H1 (cell line): ENCODE measurements at regions not wholly inside any gene's neighbourhood (a gene's known extent, or its start where the extent isn't known, plus 50 kb on each side); places are given as distances from the start of the nearest gene placed in this dataset.

Experiments used
- CTCF ChIA-PET: fragments of 300-600 bp; sonication (Branson Sonifier 250); formaldehyde crosslinking; loops from one replicate; lab custom pipeline; 2021; ENCODE audit not compliant: partially characterized antibody; lab: Charles Lee
- POLR2A ChIA-PET: fragments of 300-600 bp; sonication (Branson Sonifier 250); formaldehyde crosslinking; loops from one replicate; lab custom pipeline; 2021; ENCODE audit warnings: inconsistent platforms; ENCODE audit not compliant: partially characterized antibody; lab: Charles Lee
- DNase-seq, 2 experiments: peaks; one replicate each; pipeline versions ENCODE4 v3.0.0 to v3.0.0-alpha.2; 2010 to 2022; ENCODE audit warnings: low spot score in 2 of 2, low read depth in 1 of 2, mixed read lengths in 1 of 2
- FAIRE-seq: peaks from 2 replicates; lab custom pipeline; 2011; peaks lifted over from hg19 to GRCh38; lab: Jason Lieb, UNC
- H2AFZ ChIP-seq: 2 replicates; pipeline ENCODE4 v1.8.1; 2012; ENCODE audit warnings: low read length, inconsistent platforms
- H2AK5ac ChIP-seq: 2 replicates; pipeline ENCODE4 v1.6.1; 2013; ENCODE audit warnings: low read depth, low read length
- H2BK120ac ChIP-seq: replicated peaks from 2 replicates; pipeline ENCODE3; 2013; ENCODE audit warnings: low read depth, low read length, inconsistent platforms
- H2BK12ac ChIP-seq: 2 replicates; pipeline ENCODE4 v1.6.1; 2013; ENCODE audit warnings: low read depth, low read length
- H2BK15ac ChIP-seq: 2 replicates; pipeline ENCODE4 v1.6.1; 2013; ENCODE audit warnings: low read length
- H2BK20ac ChIP-seq: 2 replicates; pipeline ENCODE4 v1.6.1; 2013; ENCODE audit warnings: low read length
- H2BK5ac ChIP-seq: 2 replicates; pipeline ENCODE4 v1.6.1; 2013; ENCODE audit warnings: low read depth, low read length
- H3K14ac ChIP-seq: 2 replicates; pipeline ENCODE4 v1.6.1; 2013; ENCODE audit warnings: inconsistent platforms; ENCODE audit not compliant: insufficient read length
- H3K18ac ChIP-seq: 2 replicates; pipeline ENCODE4 v1.6.1; 2013; ENCODE audit warnings: low read length; ENCODE audit errors: extremely low read depth
- H3K23ac ChIP-seq: 2 replicates; pipeline ENCODE4 v1.6.1; 2013; ENCODE audit warnings: inconsistent platforms; ENCODE audit not compliant: insufficient read length
- H3K23me2 ChIP-seq: 2 replicates; pipeline ENCODE4 v1.6.1; 2013; ENCODE audit warnings: low read depth, low read length
- H3K27ac ChIP-seq: 2 replicates; pipeline ENCODE4 v1.6.1; 2011; ENCODE audit warnings: low read depth, low read length, inconsistent platforms
- H3K27me3 ChIP-seq, 4 experiments: replicated peaks in 1 of 4; 1 replicate in 1 of 4; 2 replicates in 3 of 4; pipeline versions ENCODE4 v1.6.1 to v1.8.1; 2011 to 2013; ENCODE audit warnings: low read length in 3 of 4, mild to moderate bottlenecking in 3 of 4, inconsistent platforms in 2 of 4, mixed read lengths in 2 of 4, moderate library complexity in 1 of 4; ENCODE audit not compliant: control insufficient read depth in 3 of 4, insufficient read depth in 3 of 4; ENCODE audit errors: extremely low read depth in 1 of 4
- H3K36me3 ChIP-seq, 4 experiments: 2 replicates each; pipeline versions ENCODE4 v1.6.1 to v1.8.1; 2011 to 2013; ENCODE audit warnings: mild to moderate bottlenecking in 4 of 4, low read length in 3 of 4, moderate library complexity in 2 of 4, control low read depth in 1 of 4, inconsistent platforms in 1 of 4; ENCODE audit not compliant: insufficient read depth in 4 of 4, control insufficient read depth in 2 of 4
- H3K4ac ChIP-seq: replicated peaks from 2 replicates; pipeline ENCODE3; 2013; ENCODE audit warnings: low read length, low read depth, mixed read lengths, inconsistent platforms; ENCODE audit not compliant: insufficient read length
- H3K4me1 ChIP-seq, 4 experiments: replicated peaks in 1 of 4; 1 replicate in 1 of 4; 2 replicates in 3 of 4; pipeline versions ENCODE4 v1.6.1 to v1.8.1; 2011 to 2013; ENCODE audit warnings: low read length in 3 of 4, inconsistent platforms in 2 of 4, mixed read lengths in 1 of 4; ENCODE audit not compliant: insufficient read depth in 4 of 4, control insufficient read depth in 3 of 4
- H3K4me2 ChIP-seq, 2 experiments: 2 replicates each; pipeline versions ENCODE4 v1.6.1 to v1.8.1; 2011 to 2013; ENCODE audit warnings: low read depth in 2 of 2, low read length in 2 of 2, control low read depth in 1 of 2, inconsistent platforms in 1 of 2, mild to moderate bottlenecking in 1 of 2; ENCODE audit not compliant: insufficient read depth in 1 of 2
- H3K4me3 ChIP-seq, 4 experiments: fragments of 200-600, 300-600 bp in 1 of 4; sonication (generic), shearing (Covaris generic), sonication (Bioruptor Twin) in 1 of 4; 2 replicates each; pipeline versions ENCODE4 v1.5.1 to v1.8.1; 2011 to 2016; ENCODE audit warnings: low read length in 4 of 4, low read depth in 3 of 4, control low read depth in 2 of 4, inconsistent platforms in 2 of 4, mild to moderate bottlenecking in 2 of 4, mixed read lengths in 1 of 4, moderate library complexity in 1 of 4; ENCODE audit not compliant: insufficient read depth in 2 of 4; ENCODE audit errors: extremely low read depth in 1 of 4
- H3K56ac ChIP-seq: replicated peaks from 2 replicates; pipeline ENCODE3; 2013; ENCODE audit warnings: low read depth, mild to moderate bottlenecking, mixed read lengths, low read length, inconsistent platforms; ENCODE audit not compliant: insufficient read length
- H3K79me1 ChIP-seq: 2 replicates; pipeline ENCODE4 v1.6.1; 2013; ENCODE audit warnings: low read depth, low read length, control low read depth
- H3K79me2 ChIP-seq, 2 experiments: 2 replicates each; pipeline versions ENCODE4 v1.6.1 to v1.8.1; 2012 to 2013; ENCODE audit warnings: low read length in 2 of 2, mild to moderate bottlenecking in 2 of 2, inconsistent platforms in 1 of 2; ENCODE audit not compliant: insufficient read depth in 2 of 2, control insufficient read depth in 1 of 2
- H3K9ac ChIP-seq, 4 experiments: replicated peaks in 1 of 4; 1 replicate in 1 of 4; 2 replicates in 3 of 4; pipeline versions ENCODE4 v1.6.1 to v1.8.1; 2011 to 2013; ENCODE audit warnings: low read depth in 3 of 4, low read length in 3 of 4, control low read depth in 2 of 4, mild to moderate bottlenecking in 2 of 4, moderate library complexity in 2 of 4, inconsistent platforms in 1 of 4; ENCODE audit errors: extremely low read depth in 1 of 4
- H3K9me3 ChIP-seq, 2 experiments: 2 replicates each; pipeline versions ENCODE4 v1.6.1 to v1.8.1; 2012 to 2013; ENCODE audit warnings: mild to moderate bottlenecking in 2 of 2, moderate library complexity in 2 of 2, control low read depth in 1 of 2, inconsistent platforms in 1 of 2, low read depth in 1 of 2, low read length in 1 of 2, mixed read lengths in 1 of 2; ENCODE audit not compliant: insufficient read depth in 2 of 2
- H4K20me1 ChIP-seq, 2 experiments: replicated peaks in 1 of 2; 2 replicates each; pipeline versions ENCODE3 to v1.8.1; 2011 to 2013; ENCODE audit warnings: inconsistent platforms in 2 of 2, low read length in 2 of 2, mild to moderate bottlenecking in 1 of 2; ENCODE audit not compliant: insufficient read depth in 2 of 2, control insufficient read depth in 1 of 2
- H4K5ac ChIP-seq: 2 replicates; pipeline ENCODE4 v1.6.1; 2013; ENCODE audit warnings: low read length, low read depth, mixed read lengths, inconsistent platforms; ENCODE audit not compliant: insufficient read length
- H4K8ac ChIP-seq: 2 replicates; pipeline ENCODE4 v1.8.0; 2013; ENCODE audit warnings: mild to moderate bottlenecking, moderate library complexity, low read length, inconsistent platforms; ENCODE audit not compliant: insufficient read depth; ENCODE audit errors: extremely low read depth
- H4K91ac ChIP-seq: replicated peaks from 2 replicates; pipeline ENCODE3; 2013; ENCODE audit warnings: low read length, mixed read lengths, inconsistent platforms; ENCODE audit not compliant: insufficient read length
- FOSL1 ChIP-seq: IDR thresholded peaks from 2 replicates; pipeline ENCODE4 v1.6.1; 2011; ENCODE audit warnings: mild to moderate bottlenecking, low read depth, low read length, moderate library complexity; ENCODE audit not compliant: insufficient read depth
- POU5F1 ChIP-seq: IDR thresholded peaks from 2 replicates; pipeline ENCODE4 v1.6.1; 2011; ENCODE audit warnings: low read depth, mild to moderate bottlenecking, low read length, moderate library complexity
- WGBS, 2 experiments: shearing (Covaris generic) in 1 of 2; methylation state at CpG; one replicate each; pipeline versions ENCODE4 v1.1.6 to v1.1.7; 2013 to 2015; ENCODE audit warnings: low lambda C conversion rate in 2 of 2, mixed read lengths in 2 of 2, inconsistent platforms in 1 of 2, low coverage in 1 of 2, missing lambda C conversion rate in 1 of 2; ENCODE audit not compliant: insufficient replicate concordance in 2 of 2, insufficient coverage in 1 of 2, insufficient read length in 1 of 2; ENCODE audit errors: extremely low coverage in 1 of 2, missing lambda C conversion rate in 1 of 2; 5-methylcytosine and 5-hydroxymethylcytosine counted together

DNA sequence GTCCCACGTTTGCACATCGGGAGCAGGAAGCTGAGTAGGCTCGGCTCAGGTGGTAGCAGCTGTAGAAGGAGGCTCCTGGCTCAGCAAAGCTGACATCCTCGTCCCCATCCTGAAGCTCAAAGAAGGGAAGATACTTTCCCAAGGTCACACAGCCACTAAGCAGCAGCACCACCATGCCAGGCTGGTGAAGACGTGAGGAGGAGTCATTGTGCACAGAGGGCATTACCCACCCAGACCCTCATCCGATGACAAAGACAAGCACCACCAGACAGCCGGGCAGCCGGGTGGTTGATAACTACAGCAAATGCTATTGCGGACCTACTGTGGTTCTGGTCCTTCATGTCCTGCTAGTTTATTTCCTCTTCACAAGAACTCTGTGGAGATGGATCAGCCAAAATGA, 186.9 kb downstream of the MATN1 start:
- H2BK120ac ChIP-seq = no peak overlapping the region
- DNase-seq = no peak
- H2BK12ac ChIP-seq = no peak overlapping the region
- no peaks in the 10 kb centered on the region for H3K23me2 ChIP-seq
- H3K36me3 ChIP-seq = no peaks in the 10 kb centered on the region
- H4K5ac ChIP-seq = no peak overlapping the region
- 88% methylated on average over 9 of the region's 9 CpGs; no CpG with 5 or more reads in 1 of the 2 experiments for WGBS, 2 experiments
- no peak overlapping the region for H3K18ac ChIP-seq
- no peak overlapping the region for H3K14ac ChIP-seq
- no peak overlapping the region for H2BK5ac ChIP-seq
- no peak overlapping the region for H3K27ac ChIP-seq
- H3K79me2 ChIP-seq = no peaks in the 10 kb centered on the region
- no peak overlapping the region for H3K4ac ChIP-seq
- no peaks in the 10 kb centered on the region; a peak in 1 of 7 replicates for H3K4me1 ChIP-seq
- H3K4me2 ChIP-seq = no peak overlapping the region
- H4K20me1 ChIP-seq = no peaks in the 10 kb centered on the region
- ChIA-PET CTCF (interaction anchor here (1.0 to 1.8 kb wide), 2 partner anchors 9 to 171 kb away, joined by 3 to 7 read pairs; no protein-coding TSS in a partner anchor), POLR2A (no interaction called here)
- peak overlapping the region; percentile 72 for H4K91ac ChIP-seq
- no peak overlapping the region for H2BK15ac ChIP-seq
- H2AFZ ChIP-seq = no peak overlapping the region
- peak overlapping the region; percentile 58; the same call in 1 of the 2 replicates for H4K8ac ChIP-seq
- no peak overlapping the region for H3K23ac ChIP-seq
- no peak overlapping the region for H3K56ac ChIP-seq
- no peak overlapping the region for H3K4me3 ChIP-seq
- H3K27me3 ChIP-seq = no peaks in the 10 kb centered on the region; a peak in 1 of 7 replicates
- no peak overlapping the region for H2BK20ac ChIP-seq
- FAIRE-seq = no peak
- H2AK5ac ChIP-seq = no peak overlapping the region
- H3K9ac ChIP-seq = no peak overlapping the region
- H3K79me1 ChIP-seq = no peaks in the 10 kb centered on the region
- H3K9me3 ChIP-seq = peaks cover 0 to 3% of the 10 kb centered on the region in 2 experiments; a peak in 1 of 4 replicates
- TF ChIP-seq FOSL1 = no peak
- TF ChIP-seq POU5F1 = no peak
